HG02870 (cell line): ENCODE measurements at regions not wholly inside any gene's neighbourhood (a gene's known extent, or its start where the extent isn't known, plus 50 kb on each side); places are given as distances from the start of the nearest gene placed in this dataset.
A peak's percentile ranks its signal among the peaks of the same experiment; 100 is the strongest.
"Not testable (repeated sequence)": the region's sequence is repeated elsewhere in the genome, so short reads cannot be mapped to it uniquely, and the experiment has no call there.

ENCODE experiments used
- ATAC-seq: cut with Tn5 transposase; IDR thresholded peaks from one replicate; pipeline ENCODE4 v1.9.1; 2021; ENCODE audit warnings: mild to moderate bottlenecking, moderate library complexity; ENCODE audit not compliant: unreplicated experiment

- no peak for ATAC-seq
Measured at GRCh38 chr3:140752499-140752898, 74.6 kb downstream of the TRIM42 start.

- ATAC-seq: no peak
Measured at GRCh38 chr3:140753865-140754754, 76.2 kb downstream of the TRIM42 start.

- no peak for ATAC-seq
Measured at GRCh38 chr3:140754936-140755335, 77.1 kb downstream of the TRIM42 start.

GRCh38 chr3:140756240-140757016 lies 78.6 kb downstream of the TRIM42 start:
- peak; percentile 78 for ATAC-seq

GRCh38 chr3:140758791-140759444 lies 81.1 kb downstream of the TRIM42 start:
- no peak for ATAC-seq

GRCh38 chr3:140760324-140761075 lies 82.6 kb downstream of the TRIM42 start:
- ATAC-seq: no peak

GRCh38 chr3:140761076-140761639 lies 83.3 kb downstream of the TRIM42 start:
- no peak for ATAC-seq

- no peak for ATAC-seq
Measured at GRCh38 chr3:140762746-140763145, 84.9 kb downstream of the TRIM42 start.

- no peak for ATAC-seq
Measured at GRCh38 chr3:140763532-140763931, 85.7 kb downstream of the TRIM42 start.

- ATAC-seq: no peak
Measured at GRCh38 chr3:140765246-140765645, 87.4 kb downstream of the TRIM42 start.

GRCh38 chr3:140766465-140766864 lies 88.6 kb downstream of the TRIM42 start:
- ATAC-seq: peak; percentile 84

- ATAC-seq: no peak
Measured at GRCh38 chr3:140767566-140767965, 89.7 kb downstream of the TRIM42 start.

- ATAC-seq: no peak
Measured at GRCh38 chr3:140768941-140769340, 91.1 kb downstream of the TRIM42 start.

- no peak for ATAC-seq
Measured at GRCh38 chr3:140769951-140770350, 92.1 kb downstream of the TRIM42 start.

GRCh38 chr3:140770977-140771667 lies 93.3 kb downstream of the TRIM42 start:
- ATAC-seq: no peak

- ATAC-seq: no peak
Measured at GRCh38 chr3:140777631-140778233, 99.9 kb downstream of the TRIM42 start.

- no peak for ATAC-seq
Measured at GRCh38 chr3:140791368-140791767, 113.5 kb downstream of the TRIM42 start.

GRCh38 chr3:140794507-140794906 lies 116.6 kb downstream of the TRIM42 start:
- ATAC-seq: no peak

- ATAC-seq: not testable (repeated sequence)
Measured at GRCh38 chr3:140802898-140803297, 125.0 kb downstream of the TRIM42 start.
